ENCODE measurements at regions not wholly inside any gene's neighbourhood (a gene's known extent, or its start where the extent isn't known, plus 50 kb on each side); places are given as distances from the start of the nearest gene placed in this dataset.

- Histone ChIP-seq H3K9me3 (ENCODE audit: insufficient read depth in 2 of 2, low read depth in 1 of 2, low read length in 1 of 2) (no peaks in the 10 kb centered on the region), H3K79me2 (ENCODE audit: control insufficient read depth in 1 of 2, insufficient read depth in 2 of 2, low read length in 2 of 2) (no peaks in the 10 kb centered on the region), H4K5ac (ENCODE audit: insufficient read length, low read depth, low read length) (no peak overlapping the region), H3K36me3 (ENCODE audit: control insufficient read depth in 2 of 4, insufficient read depth in 4 of 4, low read length in 3 of 4) (no peaks in the 10 kb centered on the region), H3K18ac (ENCODE audit: extremely low read depth, low read length) (no peak overlapping the region), H3K9ac (replicated peaks in 1 of 4; ENCODE audit: extremely low read depth in 1 of 4, low read depth in 3 of 4, low read length in 3 of 4) (no peak overlapping the region), H2BK120ac (replicated peaks; ENCODE audit: low read depth, low read length) (no peak overlapping the region), H2BK15ac (ENCODE audit: low read length) (no peak overlapping the region), H3K4me1 (replicated peaks in 1 of 4; ENCODE audit: control insufficient read depth in 3 of 4, insufficient read depth in 4 of 4, low read length in 3 of 4) (no peaks in the 10 kb centered on the region), H2BK20ac (ENCODE audit: low read length) (no peak overlapping the region), H2AK5ac (ENCODE audit: low read depth, low read length) (no peak overlapping the region), H3K4ac (replicated peaks; ENCODE audit: insufficient read length, low read depth, low read length) (no peak overlapping the region), H2BK12ac (ENCODE audit: low read depth, low read length) (no peak overlapping the region), H2AFZ (ENCODE audit: low read length) (no peak overlapping the region), H3K4me3 (ENCODE audit: extremely low read depth in 1 of 4, insufficient read depth in 2 of 4, low read depth in 3 of 4, low read length in 4 of 4) (no peak overlapping the region), H4K20me1 (replicated peaks in 1 of 2; ENCODE audit: control insufficient read depth in 1 of 2, insufficient read depth in 2 of 2, low read length in 2 of 2) (no peaks in the 10 kb centered on the region), H3K14ac (ENCODE audit: insufficient read length) (no peak overlapping the region), H2BK5ac (ENCODE audit: low read depth, low read length) (no peak overlapping the region), H3K4me2 (ENCODE audit: insufficient read depth in 1 of 2, low read depth in 2 of 2, low read length in 2 of 2) (no peak overlapping the region), H3K56ac (replicated peaks; ENCODE audit: insufficient read length, low read depth, low read length) (no peak overlapping the region), H3K23ac (ENCODE audit: insufficient read length) (no peak overlapping the region), H4K8ac (ENCODE audit: extremely low read depth, insufficient read depth, low read length) (no peak overlapping the region), H4K91ac (replicated peaks; ENCODE audit: insufficient read length, low read length) (no peak overlapping the region), H3K27ac (ENCODE audit: low read depth, low read length) (no peak overlapping the region), H3K27me3 (replicated peaks in 1 of 4; ENCODE audit: control insufficient read depth in 3 of 4, extremely low read depth in 1 of 4, insufficient read depth in 3 of 4, low read length in 3 of 4) (no peaks in the 10 kb centered on the region), H3K23me2 (ENCODE audit: low read depth, low read length) (no peaks in the 10 kb centered on the region), H3K79me1 (ENCODE audit: low read depth, low read length) (no peaks in the 10 kb centered on the region)
- CTCF ChIA-PET (ENCODE audit: partially characterized antibody) = no interaction called here
- 90% methylated on average over 2 of the region's 2 CpGs; no CpG with 5 or more reads in 1 of the 2 experiments for WGBS, 2 experiments (ENCODE audit: extremely low coverage in 1 of 2, insufficient coverage in 1 of 2, insufficient read length in 1 of 2, insufficient replicate concordance in 2 of 2, low coverage in 1 of 2, low lambda C conversion rate in 2 of 2, missing lambda C conversion rate in 1 of 2)
- FAIRE-seq = no peak
- DNase-seq (ENCODE audit: low read depth in 1 of 2, low spot score in 2 of 2) = no peak
- POLR2A ChIA-PET (ENCODE audit: partially characterized antibody) = no interaction called here
- no peak for TF ChIP-seq NRF1 (IDR thresholded peaks at IDR 0.05; ENCODE audit: low read depth, low read length)
- TF ChIP-seq BACH1 (IDR thresholded peaks at IDR 0.05; ENCODE audit: low read length) = no peak
- no peak for TF ChIP-seq RXRA (IDR thresholded peaks at IDR 0.05; ENCODE audit: insufficient read depth, low read depth, low read length)
- TF ChIP-seq TCF12 (IDR thresholded peaks at IDR 0.05; ENCODE audit: low read depth, low read length) = no peak
- TF ChIP-seq RAD21 (IDR thresholded peaks at IDR 0.05 in 1 of 2, conservative IDR thresholded peaks at IDR 0.05 in 1 of 2; ENCODE audit: low read depth in 2 of 2, low read length in 2 of 2) = no peak
- TF ChIP-seq KDM5A (IDR thresholded peaks at IDR 0.05; ENCODE audit: low read length) = no peak
- no peak for TF ChIP-seq RBBP5 (IDR thresholded peaks at IDR 0.05; ENCODE audit: borderline replicate concordance, low read depth, low read length)
- TF ChIP-seq SIN3A (conservative IDR thresholded peaks at IDR 0.05 in 1 of 2, IDR thresholded peaks at IDR 0.05 in 1 of 2; ENCODE audit: low read depth in 1 of 2, low read length in 2 of 2) = no peak
- TF ChIP-seq KDM1A (IDR thresholded peaks at IDR 0.05; ENCODE audit: borderline replicate concordance, low read length) = no peak
- no peak for TF ChIP-seq SIRT6 (IDR thresholded peaks at IDR 0.05; ENCODE audit: low read length)
- TF ChIP-seq CTBP2 (IDR thresholded peaks at IDR 0.05; ENCODE audit: borderline replicate concordance, insufficient read depth, insufficient read length, low read length) = no peak
- TF ChIP-seq GABPA (IDR thresholded peaks at IDR 0.05; ENCODE audit: borderline replicate concordance, insufficient read depth, low read length) = no peak
- no peak for TF ChIP-seq SP4 (IDR thresholded peaks at IDR 0.05; ENCODE audit: low read length)
- TF ChIP-seq JUN (IDR thresholded peaks at IDR 0.05; ENCODE audit: low read depth, low read length) = no peak
Observed at GRCh38 chr3:151985787-151986430, 112.5 kb downstream of the SUCNR1 start.
